ENCODE measurements at regions not wholly inside any gene's neighbourhood (a gene's known extent, or its start where the extent isn't known, plus 50 kb on each side); places are given as distances from the start of the nearest gene placed in this dataset.

- TF ChIP-seq EZH2 (IDR thresholded peaks at IDR 0.05; ENCODE audit: borderline replicate concordance, low read length) (no peak), CTCF (IDR thresholded peaks at IDR 0.05; ENCODE audit: low read length) (no peak)
Observed at GRCh38 chr6:167647306-167647705, 179.4 kb upstream of the AFDN start.

All from OCI-LY1 (cell line).